ENCODE measurements at regions not wholly inside any gene's neighbourhood (a gene's known extent, or its start where the extent isn't known, plus 50 kb on each side); places are given as distances from the start of the nearest gene placed in this dataset.

DNA sequence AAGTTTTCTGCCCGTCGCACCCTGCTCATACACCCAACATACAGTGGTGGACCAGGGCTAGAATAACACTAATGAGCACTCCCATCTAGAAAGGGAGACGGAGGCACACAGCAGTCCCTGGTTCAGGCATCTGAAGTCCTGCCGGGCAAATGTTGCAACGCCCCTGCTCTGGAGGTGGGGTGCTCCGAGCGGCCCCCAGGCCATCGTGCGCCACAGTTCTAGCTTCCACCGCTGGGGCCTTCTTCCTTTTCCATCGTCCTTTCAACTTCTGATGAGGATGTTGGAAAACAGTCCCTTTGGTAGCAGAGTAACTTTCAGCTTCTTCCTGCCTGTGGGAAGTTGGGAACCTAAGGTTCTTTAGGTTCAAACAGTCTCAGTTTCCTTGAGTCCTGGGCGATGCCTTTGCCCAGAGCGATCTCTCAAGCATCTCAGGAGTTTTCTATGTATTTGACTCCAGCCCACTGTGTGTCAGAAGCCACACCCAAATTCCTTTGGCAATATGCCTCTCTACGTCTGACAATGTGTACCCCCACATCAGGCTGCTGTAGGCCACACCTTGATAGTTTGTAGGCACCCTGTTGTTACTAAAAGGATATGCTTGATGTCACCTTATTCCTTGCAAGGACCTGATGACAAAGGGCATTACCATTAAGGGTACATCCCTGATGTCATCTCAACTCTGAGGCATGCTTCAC, 258.8 kb downstream of the GLI2 start:
- no peak for TF ChIP-seq CTCF (IDR thresholded peaks at IDR 0.05; ENCODE audit: insufficient read depth in 1 of 2, low read depth in 1 of 2, low read length in 1 of 2, severe bottlenecking in 1 of 2, unreplicated experiment in 1 of 2)
- Mint-ChIP-seq H3K9me3 (ENCODE audit: unreplicated experiment) (no peaks in the 10 kb centered on the region), H3K27ac (ENCODE audit: unreplicated experiment) (no peak overlapping the region), H3K27me3 (ENCODE audit: insufficient read depth, unreplicated experiment) (no peaks in the 10 kb centered on the region), H3K4me3 (ENCODE audit: unreplicated experiment) (no peak overlapping the region), H3K36me3 (ENCODE audit: insufficient read depth, unreplicated experiment) (no peaks in the 10 kb centered on the region), H3K4me1 (ENCODE audit: low read depth, unreplicated experiment) (no peaks in the 10 kb centered on the region)
- ChIA-PET CTCF (no interaction called here), POLR2A (no interaction called here)
- BruUV-seq (replicated peaks) = no TSS peak
- no peak overlapping the region for H3K4me3 ChIP-seq (ENCODE audit: low read depth, low read length)
- no peak for DNase-seq
- no peaks in the 10 kb centered on the region for H3K9me3 ChIP-seq
- H3K27me3 ChIP-seq (replicated peaks; ENCODE audit: control insufficient read depth, insufficient read depth, low read length) = no peaks in the 10 kb centered on the region
- H3K4me1 ChIP-seq = no peaks in the 10 kb centered on the region
- H3K36me3 ChIP-seq (ENCODE audit: control insufficient read depth, insufficient read depth, low read length) = no peaks in the 10 kb centered on the region
- intact Hi-C loops (cut with micrococcal nuclease; ENCODE audit: unreplicated experiment) = no loop called here

GRCh38 chr2:120995152-120995551, 259.5 kb downstream of the GLI2 start:
- Mint-ChIP-seq H3K9me3 (ENCODE audit: unreplicated experiment) (peaks cover 4% of the 10 kb centered on the region), H3K4me3 (ENCODE audit: unreplicated experiment) (no peak overlapping the region), H3K27ac (ENCODE audit: unreplicated experiment) (no peak overlapping the region), H3K27me3 (ENCODE audit: insufficient read depth, unreplicated experiment) (no peaks in the 10 kb centered on the region), H3K4me1 (ENCODE audit: low read depth, unreplicated experiment) (no peaks in the 10 kb centered on the region), H3K36me3 (ENCODE audit: insufficient read depth, unreplicated experiment) (no peaks in the 10 kb centered on the region)
- Histone ChIP-seq H3K4me1 (no peaks in the 10 kb centered on the region), H3K9me3 (no peaks in the 10 kb centered on the region), H3K27me3 (replicated peaks; ENCODE audit: control insufficient read depth, insufficient read depth, low read length) (no peaks in the 10 kb centered on the region), H3K36me3 (ENCODE audit: control insufficient read depth, insufficient read depth, low read length) (no peaks in the 10 kb centered on the region), H3K4me3 (ENCODE audit: low read depth, low read length) (no peak overlapping the region)
- ChIA-PET CTCF (interaction anchor here (0.7 kb wide), 1 partner anchor 302 kb away, joined by 3 read pairs; no protein-coding TSS in a partner anchor), POLR2A (no interaction called here)
- intact Hi-C loops (cut with micrococcal nuclease; ENCODE audit: unreplicated experiment) = no loop called here
- BruUV-seq (replicated peaks) = no TSS peak
- no peak for DNase-seq
- no peak for TF ChIP-seq CTCF (IDR thresholded peaks at IDR 0.05; ENCODE audit: insufficient read depth in 1 of 2, low read depth in 1 of 2, low read length in 1 of 2, severe bottlenecking in 1 of 2, unreplicated experiment in 1 of 2)

DNA sequence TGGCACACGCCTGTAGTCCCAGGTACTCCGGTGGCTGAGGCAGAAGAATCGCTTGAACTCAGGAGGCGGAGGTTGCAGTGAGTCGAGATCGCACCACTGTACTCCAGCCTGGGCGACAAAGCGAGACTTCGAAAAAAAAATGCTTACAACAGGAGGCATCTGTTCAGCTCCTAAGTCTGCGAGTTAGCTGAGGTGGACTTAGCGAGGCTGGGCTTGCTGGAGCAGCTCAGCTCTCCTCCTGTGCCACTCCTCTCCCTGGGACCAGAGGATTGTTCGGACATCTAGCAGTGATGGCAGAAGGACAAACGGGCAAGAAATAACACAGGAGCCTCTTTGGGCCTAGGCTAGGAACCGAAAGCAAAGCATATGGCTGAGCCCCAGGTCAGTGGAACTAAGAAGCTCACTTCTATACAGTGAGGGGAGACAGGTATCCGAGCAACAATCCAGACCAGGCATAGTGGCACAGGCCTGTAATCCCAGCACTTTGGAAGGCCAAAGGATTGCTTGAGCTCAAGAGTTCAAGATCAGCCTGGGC, 260.1 kb downstream of the GLI2 start:
- Mint-ChIP-seq H3K9me3 (ENCODE audit: unreplicated experiment) (peaks cover 9% of the 10 kb centered on the region), H3K27me3 (ENCODE audit: insufficient read depth, unreplicated experiment) (no peaks in the 10 kb centered on the region), H3K36me3 (ENCODE audit: insufficient read depth, unreplicated experiment) (no peaks in the 10 kb centered on the region), H3K27ac (ENCODE audit: unreplicated experiment) (no peak overlapping the region), H3K4me3 (ENCODE audit: unreplicated experiment) (no peak overlapping the region), H3K4me1 (ENCODE audit: low read depth, unreplicated experiment) (no peaks in the 10 kb centered on the region)
- intact Hi-C loops (cut with micrococcal nuclease; ENCODE audit: unreplicated experiment) = no loop called here
- ChIA-PET CTCF (interaction anchor here (0.6 to 0.7 kb wide), 2 partner anchors 19 to 302 kb away, joined by 3 to 13 read pairs; no protein-coding TSS in a partner anchor), POLR2A (no interaction called here)
- H3K36me3 ChIP-seq (ENCODE audit: control insufficient read depth, insufficient read depth, low read length) = no peaks in the 10 kb centered on the region
- no TSS peak for BruUV-seq (replicated peaks)
- no peak overlapping the region for H3K4me3 ChIP-seq (ENCODE audit: low read depth, low read length)
- H3K9me3 ChIP-seq = no peaks in the 10 kb centered on the region
- no peaks in the 10 kb centered on the region for H3K27me3 ChIP-seq (replicated peaks; ENCODE audit: control insufficient read depth, insufficient read depth, low read length)
- TF ChIP-seq CTCF (IDR thresholded peaks at IDR 0.05; ENCODE audit: insufficient read depth in 1 of 2, low read depth in 1 of 2, low read length in 1 of 2, severe bottlenecking in 1 of 2, unreplicated experiment in 1 of 2) = no peak
- no peak for DNase-seq
- H3K4me1 ChIP-seq = no peaks in the 10 kb centered on the region

All from Caco-2 (cell line).